Endothelial cell of umbilical vein (primary cell): ENCODE measurements at regions not wholly inside any gene's neighbourhood (a gene's known extent, or its start where the extent isn't known, plus 50 kb on each side); places are given as distances from the start of the nearest gene placed in this dataset.

ENCODE experiments used
- BruUV-seq: library from RNA; stranded (reverse); fragments of 400-500 nt; replicated peaks from 2 replicates; lab custom pipeline; 2021; lab: Mats Ljungman, UMichigan
- CTCF ChIA-PET: fragments of 300-600, 350-600 bp; sonication (Branson Sonifier 250); formaldehyde crosslinking; loops from one replicate; lab custom pipeline; 2021; ENCODE audit warnings: antibody characterized with exemption, inconsistent platforms; lab: Charles Lee
- POLR2A ChIA-PET: fragments of 300-600, 350-600 bp; sonication (Branson Sonifier 250); formaldehyde crosslinking; loops from one replicate; lab custom pipeline; 2021; ENCODE audit warnings: antibody characterized with exemption, inconsistent platforms; lab: Charles Lee
- DNase-seq: peaks from one replicate; pipeline ENCODE4 v3.0.0-alpha.2; 2011; ENCODE audit warnings: low read depth, low spot score
- FAIRE-seq: peaks from 2 replicates; lab custom pipeline; 2011; peaks lifted over from hg19 to GRCh38; lab: Jason Lieb, UNC
- H2AFZ ChIP-seq: 2 replicates; pipeline ENCODE4 v1.6.0; 2012; ENCODE audit warnings: low read depth, low read length, control low read depth, inconsistent platforms
- H3K27ac ChIP-seq: 2 replicates; pipeline ENCODE4 v1.5.1; 2011; ENCODE audit warnings: low read depth, mild to moderate bottlenecking, control low read depth, low read length, moderate library complexity; ENCODE audit not compliant: insufficient read depth
- H3K27me3 ChIP-seq, 2 experiments: 2 replicates each; pipeline versions ENCODE4 v1.6.0 to v1.6.1; 2011; ENCODE audit warnings: low read length in 2 of 2, mixed read lengths in 1 of 2; ENCODE audit not compliant: control insufficient read depth in 2 of 2, insufficient read depth in 2 of 2
- H3K36me3 ChIP-seq, 2 experiments: 2 replicates in 1 of 2; 3 replicates in 1 of 2; pipeline ENCODE4 v1.5.1; 2011; ENCODE audit warnings: low read length in 2 of 2, mild to moderate bottlenecking in 1 of 2, moderate library complexity in 1 of 2; ENCODE audit not compliant: control insufficient read depth in 2 of 2, insufficient read depth in 2 of 2; ENCODE audit errors: extremely low read depth in 1 of 2
- H3K4me1 ChIP-seq: 3 replicates; pipeline ENCODE4 v1.5.1; 2011; ENCODE audit warnings: mild to moderate bottlenecking, low read length; ENCODE audit not compliant: control insufficient read depth, insufficient read depth; ENCODE audit errors: extremely low read depth
- H3K4me2 ChIP-seq: 2 replicates; pipeline ENCODE4 v1.6.1; 2011; ENCODE audit warnings: low read length, control low read depth, mixed read lengths; ENCODE audit not compliant: insufficient read depth
- H3K4me3 ChIP-seq, 3 experiments: fragments of 200-600 bp in 1 of 3; sonication (generic), shearing (Covaris generic) in 1 of 3; replicated peaks in 1 of 3; 2 replicates each; pipeline ENCODE4 v1.5.1; 2011 to 2016; ENCODE audit warnings: control low read depth in 3 of 3, low read length in 3 of 3, mild to moderate bottlenecking in 2 of 3, inconsistent platforms in 1 of 3, low read depth in 1 of 3, moderate library complexity in 1 of 3; ENCODE audit not compliant: insufficient read depth in 1 of 3
- H3K79me2 ChIP-seq: 2 replicates; pipeline ENCODE4 v1.6.0; 2012; ENCODE audit warnings: low read length, inconsistent platforms; ENCODE audit not compliant: control insufficient read depth, insufficient read depth
- H3K9ac ChIP-seq: replicated peaks from 2 replicates; pipeline ENCODE3; 2011; ENCODE audit warnings: low read length, control low read depth; ENCODE audit not compliant: insufficient read depth; ENCODE audit errors: extremely low read depth
- H3K9me1 ChIP-seq: replicated peaks from 3 replicates; pipeline ENCODE4 v1.6.0; 2011; ENCODE audit warnings: mild to moderate bottlenecking, low read length; ENCODE audit not compliant: control insufficient read depth, insufficient read depth; ENCODE audit errors: extremely low read depth
- H3K9me3 ChIP-seq: replicated peaks from 2 replicates; pipeline ENCODE4 v1.5.1; 2012; ENCODE audit warnings: low read length, inconsistent platforms; ENCODE audit not compliant: control insufficient read depth, insufficient read depth
- H4K20me1 ChIP-seq: replicated peaks from 2 replicates; pipeline ENCODE3; 2011; ENCODE audit warnings: mild to moderate bottlenecking, low read length; ENCODE audit not compliant: control insufficient read depth, insufficient read depth; ENCODE audit errors: extremely low read depth
- CTCF ChIP-seq, 2 donors: IDR thresholded peaks; 1 replicate in 1 of 2; 2 replicates in 1 of 2; pipeline ENCODE4 v1.5.1; 2011; ENCODE audit warnings: low read length in 2 of 2, mild to moderate bottlenecking in 2 of 2, moderate library complexity in 2 of 2, control low read depth in 1 of 2, inconsistent platforms in 1 of 2, low read depth in 1 of 2; ENCODE audit not compliant: insufficient read depth in 1 of 2; ENCODE audit errors: extremely low read depth in 1 of 2
- EZH2 ChIP-seq: IDR thresholded peaks from 2 replicates; pipeline ENCODE4 v1.6.1; 2012; ENCODE audit warnings: borderline replicate concordance, low read depth, mild to moderate bottlenecking, moderate library complexity, low read length, inconsistent platforms; ENCODE audit not compliant: severe bottlenecking
- JUN ChIP-seq: IDR thresholded peaks from 2 replicates; pipeline ENCODE4 v1.6.1; 2011; ENCODE audit warnings: borderline replicate concordance, low read depth; ENCODE audit not compliant: insufficient read length, insufficient read depth
- MYC ChIP-seq: IDR thresholded peaks from one replicate; pipeline ENCODE4 v1.6.1; 2011; ENCODE audit warnings: mild to moderate bottlenecking, low read depth, low read length
- POLR2AphosphoS5 ChIP-seq: IDR thresholded peaks from 2 replicates; pipeline ENCODE4 v1.6.1; 2012; ENCODE audit warnings: low read depth, mild to moderate bottlenecking, control low read depth, low read length, moderate library complexity; ENCODE audit not compliant: insufficient read depth
- dilution Hi-C: fragments of 300-500 bp; cut with MboI; formaldehyde crosslinking; loops from one replicate; pipeline ENCODE4 v1.15.0; 2019; ENCODE audit warnings: low sequenced_read_pairs; ENCODE audit not compliant: extremely low pct_ligation_motif_present
- intact Hi-C: fragments of 100-400 bp; cut with micrococcal nuclease; formaldehyde crosslinking; loops from one replicate; pipeline ENCODE4 v1.10.0; 2022

GRCh38 chr3:75082845-75083244 is 468.4 kb upstream of the CNTN3 start:
- no peaks in the 10 kb centered on the region for H3K4me1 ChIP-seq
- FAIRE-seq (no peak), DNase-seq (no peak)
- intact Hi-C loops: no loop called here
- H2AFZ ChIP-seq: no peak overlapping the region
- TF ChIP-seq MYC (no peak), JUN (no peak), POLR2AphosphoS5 (no peak), CTCF (IDR thresholded peaks at IDR 0.05; ENCODE audit: extremely low read depth in 1 of 2, insufficient read depth in 1 of 2, low read depth in 1 of 2, low read length in 2 of 2) (no peak)
- H3K79me2 ChIP-seq: no peaks in the 10 kb centered on the region
- no peak overlapping the region for H3K27ac ChIP-seq
- no peak overlapping the region for H3K4me3 ChIP-seq
- ChIA-PET CTCF (no interaction called here), POLR2A (no interaction called here)
- H3K9me1 ChIP-seq: no peaks in the 10 kb centered on the region
- BruUV-seq: no TSS peak
- H4K20me1 ChIP-seq: no peaks in the 10 kb centered on the region
- no peaks in the 10 kb centered on the region for H3K36me3 ChIP-seq
- H3K9me3 ChIP-seq: peaks cover 2% of the 10 kb centered on the region
- no peak overlapping the region for H3K9ac ChIP-seq
- H3K27me3 ChIP-seq: no peaks in the 10 kb centered on the region
- H3K4me2 ChIP-seq: no peak overlapping the region
- dilution Hi-C loops: no loop called here

- ChIA-PET POLR2A (no interaction called here), CTCF (no interaction called here)
- DNase-seq: no peak
- FAIRE-seq: no peak
- Histone ChIP-seq H3K9me3 (no peaks in the 10 kb centered on the region), H3K79me2 (no peaks in the 10 kb centered on the region), H3K27ac (no peak overlapping the region), H4K20me1 (no peaks in the 10 kb centered on the region), H3K27me3 (no peaks in the 10 kb centered on the region), H3K9me1 (no peaks in the 10 kb centered on the region), H3K36me3 (no peaks in the 10 kb centered on the region), H3K4me1 (no peaks in the 10 kb centered on the region), H3K9ac (no peak overlapping the region), H3K4me2 (no peak overlapping the region), H2AFZ (no peak overlapping the region), H3K4me3 (no peak overlapping the region)
- no peak for TF ChIP-seq EZH2
- intact Hi-C loops (no loop called here), dilution Hi-C loops (no loop called here)
- BruUV-seq: no TSS peak
Observed at GRCh38 chr3:75089841-75090240, 475.4 kb upstream of the CNTN3 start.
